Vagina (tissue), 2 donors: ENCODE measurements at regions not wholly inside any gene's neighbourhood (a gene's known extent, or its start where the extent isn't known, plus 50 kb on each side); places are given as distances from the start of the nearest gene placed in this dataset.

Experiments
- DNase-seq, 2 donors: peaks; one replicate each; pipeline ENCODE4 v3.0.0-alpha.2; 2017; ENCODE audit errors: extremely low spot score in 2 of 2
- H3K27ac ChIP-seq: fragments of 200-600 bp; sonication (generic); one replicate; pipeline ENCODE4 v1.5.1; 2019
- H3K27me3 ChIP-seq: fragments of 200-600 bp; sonication (generic); one replicate; pipeline ENCODE4 v1.5.1; 2019
- H3K36me3 ChIP-seq, 2 donors: fragments of 200-600 bp; sonication (generic); one replicate each; pipeline ENCODE4 v1.5.1; 2017 to 2019
- H3K4me1 ChIP-seq: fragments of 200-600 bp; sonication (generic); one replicate; pipeline ENCODE4 v1.5.1; 2019
- H3K4me3 ChIP-seq, 2 donors: fragments of 200-600 bp; sonication (generic); 1 replicate in 1 of 2; 2 replicates in 1 of 2; pipeline ENCODE4 v1.5.1; 2016 to 2019
- H3K9me3 ChIP-seq: fragments of 200-600 bp; sonication (generic); one replicate; pipeline ENCODE4 v1.5.1; 2019
- POLR2A ChIP-seq, 2 donors: fragments of 450-650 bp; IDR thresholded peaks; one replicate each; pipeline ENCODE4 v1.6.1; 2017; ENCODE audit warnings: antibody characterized with exemption in 2 of 2, mild to moderate bottlenecking in 2 of 2, moderate library complexity in 2 of 2
- POLR2AphosphoS5 ChIP-seq, 2 donors: sonication (generic); formaldehyde crosslinking; IDR thresholded peaks; one replicate each; pipeline ENCODE4 v1.9.0; 2017; ENCODE audit warnings: antibody characterized with exemption in 2 of 2, mild to moderate bottlenecking in 2 of 2, low read depth in 1 of 2; ENCODE audit not compliant: insufficient read depth in 1 of 2
- intact Hi-C: fragments of 100-400 bp; cut with DNase I; formaldehyde crosslinking; loops from one replicate; pipeline ENCODE4 v1.15.1; 2023
- TF ChIP-seq, protein P1 (sequence below), 3 experiments: fragments of 450-650 bp in 2 of 3; fragments of 200-600 bp in 1 of 3; sonication (generic) in 1 of 3; IDR thresholded peaks; one replicate each; pipeline ENCODE4 v1.5.1; 2017 to 2019; ENCODE audit warnings: antibody characterized with exemption in 3 of 3, mild to moderate bottlenecking in 2 of 3, moderate library complexity in 2 of 3

DNA sequence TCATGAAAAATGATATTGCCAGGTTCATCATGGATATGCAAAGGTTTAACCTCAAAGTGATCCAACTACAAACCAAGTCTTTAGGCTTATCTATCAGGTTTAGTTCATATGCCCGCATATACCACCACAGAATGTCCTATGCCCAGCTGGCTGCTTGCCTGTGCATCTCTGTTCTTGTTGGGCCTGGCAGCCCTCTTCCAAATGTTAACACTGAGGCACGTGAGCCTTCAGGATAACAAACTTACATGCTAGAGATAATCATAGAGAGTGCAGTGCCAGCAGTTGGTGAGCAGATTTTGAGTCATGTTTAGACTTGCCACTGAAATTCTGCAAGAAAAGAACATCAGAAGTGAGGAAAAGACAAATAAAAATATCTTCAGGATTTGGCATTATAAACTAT is 607.9 kb upstream of the TMPRSS15 start:
- no peak for DNase-seq

GRCh38 chr21:19013916-19014315 is 610.3 kb upstream of the TMPRSS15 start:
- intact Hi-C loops = no loop called here
- Histone ChIP-seq H3K9me3 (no peaks in the 10 kb centered on the region), H3K27me3 (no peaks in the 10 kb centered on the region), H3K36me3 (no peaks in the 10 kb centered on the region), H3K27ac (no peak overlapping the region), H3K4me3 (no peak overlapping the region), H3K4me1 (no peaks in the 10 kb centered on the region)
- TF ChIP-seq POLR2AphosphoS5 (IDR thresholded peaks at IDR 0.05; ENCODE audit: insufficient read depth in 1 of 2, low read depth in 1 of 2) = no peak
- TF ChIP-seq POLR2A (IDR thresholded peaks at IDR 0.05) = no peak
- TF ChIP-seq, protein P1, sequence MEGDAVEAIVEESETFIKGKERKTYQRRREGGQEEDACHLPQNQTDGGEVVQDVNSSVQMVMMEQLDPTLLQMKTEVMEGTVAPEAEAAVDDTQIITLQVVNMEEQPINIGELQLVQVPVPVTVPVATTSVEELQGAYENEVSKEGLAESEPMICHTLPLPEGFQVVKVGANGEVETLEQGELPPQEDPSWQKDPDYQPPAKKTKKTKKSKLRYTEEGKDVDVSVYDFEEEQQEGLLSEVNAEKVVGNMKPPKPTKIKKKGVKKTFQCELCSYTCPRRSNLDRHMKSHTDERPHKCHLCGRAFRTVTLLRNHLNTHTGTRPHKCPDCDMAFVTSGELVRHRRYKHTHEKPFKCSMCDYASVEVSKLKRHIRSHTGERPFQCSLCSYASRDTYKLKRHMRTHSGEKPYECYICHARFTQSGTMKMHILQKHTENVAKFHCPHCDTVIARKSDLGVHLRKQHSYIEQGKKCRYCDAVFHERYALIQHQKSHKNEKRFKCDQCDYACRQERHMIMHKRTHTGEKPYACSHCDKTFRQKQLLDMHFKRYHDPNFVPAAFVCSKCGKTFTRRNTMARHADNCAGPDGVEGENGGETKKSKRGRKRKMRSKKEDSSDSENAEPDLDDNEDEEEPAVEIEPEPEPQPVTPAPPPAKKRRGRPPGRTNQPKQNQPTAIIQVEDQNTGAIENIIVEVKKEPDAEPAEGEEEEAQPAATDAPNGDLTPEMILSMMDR (IDR thresholded peaks at IDR 0.05) = no peak
- no peak for DNase-seq

More for the DNA sequence above, 607.9 kb upstream of the TMPRSS15 start:
- Histone ChIP-seq H3K27me3 (no peaks in the 10 kb centered on the region), H3K27ac (no peak overlapping the region), H3K36me3 (no peaks in the 10 kb centered on the region), H3K9me3 (no peaks in the 10 kb centered on the region), H3K4me1 (no peaks in the 10 kb centered on the region), H3K4me3 (no peak overlapping the region)
- intact Hi-C loops = no loop called here
- no peak for TF ChIP-seq POLR2AphosphoS5 (IDR thresholded peaks at IDR 0.05; ENCODE audit: insufficient read depth in 1 of 2, low read depth in 1 of 2)
- TF ChIP-seq, protein P1 (IDR thresholded peaks at IDR 0.05) = no peak

GRCh38 chr21:19018529-19018928 is 614.9 kb upstream of the TMPRSS15 start:
- H3K27ac ChIP-seq = no peak overlapping the region

GRCh38 chr21:19022978-19023377 is 619.4 kb upstream of the TMPRSS15 start:
- Histone ChIP-seq H3K9me3 (no peaks in the 10 kb centered on the region), H3K36me3 (no peaks in the 10 kb centered on the region), H3K4me3 (no peak overlapping the region), H3K27me3 (no peaks in the 10 kb centered on the region), H3K27ac (no peak overlapping the region), H3K4me1 (no peaks in the 10 kb centered on the region)
- TF ChIP-seq POLR2AphosphoS5 (IDR thresholded peaks at IDR 0.05; ENCODE audit: insufficient read depth in 1 of 2, low read depth in 1 of 2) (no peak), POLR2A (IDR thresholded peaks at IDR 0.05) (no peak)
- TF ChIP-seq, protein P1 (IDR thresholded peaks at IDR 0.05) = no peak
- no peak for DNase-seq
- intact Hi-C loops = no loop called here

More at GRCh38 chr21:19018529-19018928, 614.9 kb upstream of the TMPRSS15 start:
- Histone ChIP-seq H3K4me1 (no peaks in the 10 kb centered on the region), H3K9me3 (no peaks in the 10 kb centered on the region), H3K4me3 (no peak overlapping the region), H3K27me3 (no peaks in the 10 kb centered on the region), H3K36me3 (no peaks in the 10 kb centered on the region)
- TF ChIP-seq, protein P1 (IDR thresholded peaks at IDR 0.05) = no peak
- no peak for TF ChIP-seq POLR2A (IDR thresholded peaks at IDR 0.05)
- no peak for DNase-seq
- intact Hi-C loops = no loop called here

GRCh38 chr21:19026911-19027310 is 623.3 kb upstream of the TMPRSS15 start:
- Histone ChIP-seq H3K27me3 (no peaks in the 10 kb centered on the region), H3K36me3 (no peaks in the 10 kb centered on the region), H3K4me1 (no peaks in the 10 kb centered on the region), H3K9me3 (no peaks in the 10 kb centered on the region), H3K27ac (no peak overlapping the region), H3K4me3 (no peak overlapping the region)
- intact Hi-C loops = no loop called here
- no peak for DNase-seq
- TF ChIP-seq POLR2A (IDR thresholded peaks at IDR 0.05) (no peak), POLR2AphosphoS5 (IDR thresholded peaks at IDR 0.05; ENCODE audit: insufficient read depth in 1 of 2, low read depth in 1 of 2) (no peak)
- TF ChIP-seq, protein P1 (IDR thresholded peaks at IDR 0.05) = no peak
